ENCODE measurements at regions not wholly inside any gene's neighbourhood (a gene's known extent, or its start where the extent isn't known, plus 50 kb on each side); places are given as distances from the start of the nearest gene placed in this dataset.
A peak's percentile ranks its signal among the peaks of the same experiment; 100 is the strongest.

DNA sequence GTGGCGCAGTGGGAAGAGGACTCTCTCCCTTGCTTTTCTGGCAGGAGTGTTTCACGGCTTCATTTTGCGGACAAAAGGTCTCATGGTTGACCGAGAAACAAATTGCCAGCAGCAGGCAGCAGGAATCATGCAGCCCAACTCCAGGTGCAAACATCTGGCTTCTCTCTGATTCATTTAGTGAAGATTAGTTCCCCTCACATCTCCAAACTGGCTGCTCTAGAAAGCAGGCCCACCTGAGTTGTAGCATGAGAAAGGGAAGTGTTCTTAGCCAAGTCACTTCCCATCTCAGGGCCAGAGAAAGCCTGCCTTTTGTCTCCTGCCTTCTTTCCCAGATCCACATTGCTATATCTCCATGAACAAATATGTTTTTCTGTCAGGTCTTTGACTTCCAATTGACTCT is 120.8 kb upstream of the CCDC196 start:
- no peak overlapping the region for H3K27ac ChIP-seq (ENCODE audit: low read length)
- DNase-seq = no peak
- peaks cover 2% of the 10 kb centered on the region for H3K27me3 ChIP-seq (ENCODE audit: control insufficient read depth, insufficient read depth, low read length)
- H3K4me1 ChIP-seq (ENCODE audit: control insufficient read depth, insufficient read depth, low read length) = no peaks in the 10 kb centered on the region
- no peak overlapping the region for H3K4me3 ChIP-seq (ENCODE audit: low read length)
- 100% methylated on average over 1 of the region's 4 CpGs for WGBS (ENCODE audit: insufficient coverage, low lambda C conversion rate)
- no peaks in the 10 kb centered on the region for H3K9me3 ChIP-seq (ENCODE audit: control insufficient read depth, low read depth, low read length)
- H3K36me3 ChIP-seq (ENCODE audit: control insufficient read depth, insufficient read depth, low read length) = no peaks in the 10 kb centered on the region

DNA sequence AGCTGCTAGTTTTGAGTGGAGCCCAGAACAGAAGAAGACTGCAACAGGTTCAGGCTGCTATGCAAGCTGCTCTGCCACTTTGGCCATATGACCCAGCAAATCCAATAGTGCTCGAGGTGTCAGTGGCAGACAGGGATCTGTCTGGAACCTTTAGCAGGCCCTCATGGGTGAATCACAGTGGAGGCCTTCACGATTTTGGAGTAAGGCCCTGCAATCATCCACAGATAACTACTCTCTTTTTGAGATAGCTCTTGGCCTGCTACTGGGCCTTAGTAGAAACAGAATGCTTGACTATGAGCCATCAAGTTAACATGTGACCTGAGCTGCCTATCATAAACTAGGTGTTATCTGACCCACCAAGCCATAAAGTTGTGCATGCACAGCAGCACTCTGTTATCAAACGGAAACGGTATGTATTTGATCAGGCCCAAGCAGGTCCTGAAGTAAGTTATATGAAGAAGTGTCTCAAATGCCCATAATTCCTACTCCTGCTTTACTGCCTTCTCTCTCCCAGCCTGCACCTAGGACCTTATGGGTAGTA is 116.9 kb upstream of the CCDC196 start:
- Histone ChIP-seq H3K36me3 (ENCODE audit: control insufficient read depth, insufficient read depth, low read length) (no peaks in the 10 kb centered on the region), H3K27ac (ENCODE audit: low read length) (no peak overlapping the region), H3K4me1 (ENCODE audit: control insufficient read depth, insufficient read depth, low read length) (no peaks in the 10 kb centered on the region), H3K4me3 (ENCODE audit: low read length) (no peak overlapping the region), H3K9me3 (ENCODE audit: control insufficient read depth, low read depth, low read length) (no peaks in the 10 kb centered on the region), H3K27me3 (ENCODE audit: control insufficient read depth, insufficient read depth, low read length) (no peaks in the 10 kb centered on the region)
- WGBS (ENCODE audit: insufficient coverage, low lambda C conversion rate) = no CpG with 5 or more reads among the region's 4 CpGs
- DNase-seq = peak; percentile 56 to 84

DNA sequence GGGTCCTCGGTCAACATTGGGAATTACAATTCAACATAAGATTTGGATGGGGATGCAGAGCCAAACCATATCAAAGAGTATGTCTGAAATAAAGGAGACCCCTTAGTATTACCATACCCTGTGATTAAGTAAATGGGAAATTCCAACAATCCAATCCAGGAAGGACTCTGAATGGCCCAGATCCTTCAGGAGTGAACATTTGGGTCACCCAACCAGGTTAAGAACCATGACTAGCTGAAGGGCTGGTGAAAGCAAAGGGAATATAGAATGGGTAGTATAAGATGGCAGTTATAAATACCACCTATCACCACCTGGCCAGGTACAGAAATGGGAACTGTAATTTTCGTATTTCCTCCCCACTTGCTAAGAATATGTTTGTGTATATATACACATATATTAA is 114.4 kb upstream of the CCDC196 start:
- no peaks in the 10 kb centered on the region for H3K4me1 ChIP-seq (ENCODE audit: control insufficient read depth, insufficient read depth, low read length)
- H3K36me3 ChIP-seq (ENCODE audit: control insufficient read depth, insufficient read depth, low read length) = no peaks in the 10 kb centered on the region
- DNase-seq = no peak
- H3K4me3 ChIP-seq (ENCODE audit: low read length) = no peak overlapping the region
- H3K9me3 ChIP-seq (ENCODE audit: control insufficient read depth, low read depth, low read length) = no peaks in the 10 kb centered on the region
- no peak overlapping the region for H3K27ac ChIP-seq (ENCODE audit: low read length)
- H3K27me3 ChIP-seq (ENCODE audit: control insufficient read depth, insufficient read depth, low read length) = no peaks in the 10 kb centered on the region
- WGBS (ENCODE audit: insufficient coverage, low lambda C conversion rate) = 100% methylated on average over 1 of the region's 2 CpGs

DNA sequence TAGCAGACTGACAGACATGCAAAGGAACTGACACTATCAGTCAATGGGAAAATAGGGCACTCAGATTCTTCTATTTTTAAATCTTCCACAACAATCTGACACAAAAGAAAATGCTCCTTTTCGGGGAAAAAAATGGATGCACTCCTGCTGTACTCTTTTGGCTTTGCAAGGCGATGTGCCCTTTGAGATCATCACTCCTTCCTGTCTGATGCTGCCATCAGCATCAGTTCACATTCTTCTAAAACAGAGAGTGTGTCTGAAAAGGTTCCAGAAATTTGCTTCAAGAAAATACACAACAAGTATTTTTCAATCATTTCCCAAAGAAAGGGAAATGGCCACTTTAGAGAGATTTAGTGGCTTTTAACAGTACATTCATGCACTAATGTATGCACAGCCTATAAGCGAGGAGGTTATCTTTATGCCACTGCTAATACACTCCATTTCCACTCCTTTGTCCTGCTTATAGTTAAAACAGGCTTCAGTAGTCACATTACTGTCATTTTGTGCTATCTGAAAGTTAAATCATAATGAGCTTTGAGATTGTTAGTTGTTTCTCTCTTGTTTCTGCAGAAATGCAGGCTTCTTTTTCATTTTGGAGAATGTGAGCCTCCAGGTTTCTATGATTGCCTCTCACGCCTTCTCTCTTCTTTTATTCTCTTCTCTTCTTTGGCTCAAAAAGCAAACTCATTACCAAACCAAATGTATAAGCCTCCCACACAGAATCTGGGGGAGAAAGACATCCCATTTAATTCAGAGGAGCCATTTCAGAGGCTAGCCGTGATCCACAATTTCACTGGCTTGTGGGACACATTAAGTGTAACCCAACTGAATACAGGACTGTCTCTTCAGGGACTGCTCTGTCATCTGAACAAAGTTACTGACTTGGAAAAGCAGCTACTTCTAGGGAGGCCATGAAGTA is 110.9 kb upstream of the CCDC196 start:
- WGBS (ENCODE audit: insufficient coverage, low lambda C conversion rate) = 83% methylated on average over 1 of the region's 5 CpGs
- Histone ChIP-seq H3K9me3 (ENCODE audit: control insufficient read depth, low read depth, low read length) (no peaks in the 10 kb centered on the region), H3K4me1 (ENCODE audit: control insufficient read depth, insufficient read depth, low read length) (no peaks in the 10 kb centered on the region), H3K27me3 (ENCODE audit: control insufficient read depth, insufficient read depth, low read length) (no peaks in the 10 kb centered on the region), H3K4me3 (ENCODE audit: low read length) (no peak overlapping the region), H3K27ac (ENCODE audit: low read length) (no peak overlapping the region), H3K36me3 (ENCODE audit: control insufficient read depth, insufficient read depth, low read length) (no peaks in the 10 kb centered on the region)
- DNase-seq = no peak

DNA sequence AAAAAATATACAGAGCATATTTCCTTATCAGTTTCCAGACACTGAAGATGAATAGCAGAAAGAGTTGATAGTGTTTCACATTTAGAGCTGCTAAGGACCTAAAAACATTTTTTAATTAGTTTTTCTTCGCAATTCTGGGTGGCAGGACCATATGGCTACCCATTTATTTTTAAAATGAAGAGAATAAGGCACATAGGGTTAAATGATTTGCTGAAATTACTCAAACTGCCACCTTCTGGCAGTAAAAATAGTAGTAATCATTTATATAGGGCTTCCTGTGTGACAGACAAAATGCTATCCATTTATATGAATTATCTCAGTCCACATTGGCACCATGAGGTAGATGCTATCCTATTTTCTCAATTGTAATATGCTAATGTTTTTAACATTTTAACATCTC is 108.6 kb upstream of the CCDC196 start:
- no peak for DNase-seq
- Histone ChIP-seq H3K4me1 (ENCODE audit: control insufficient read depth, insufficient read depth, low read length) (no peaks in the 10 kb centered on the region), H3K27me3 (ENCODE audit: control insufficient read depth, insufficient read depth, low read length) (no peaks in the 10 kb centered on the region), H3K36me3 (ENCODE audit: control insufficient read depth, insufficient read depth, low read length) (no peaks in the 10 kb centered on the region), H3K4me3 (ENCODE audit: low read length) (no peak overlapping the region), H3K27ac (ENCODE audit: low read length) (no peak overlapping the region), H3K9me3 (ENCODE audit: control insufficient read depth, low read depth, low read length) (no peaks in the 10 kb centered on the region)
- no CpG with 5 or more reads among the region's 1 CpG for WGBS (ENCODE audit: insufficient coverage, low lambda C conversion rate)

DNA sequence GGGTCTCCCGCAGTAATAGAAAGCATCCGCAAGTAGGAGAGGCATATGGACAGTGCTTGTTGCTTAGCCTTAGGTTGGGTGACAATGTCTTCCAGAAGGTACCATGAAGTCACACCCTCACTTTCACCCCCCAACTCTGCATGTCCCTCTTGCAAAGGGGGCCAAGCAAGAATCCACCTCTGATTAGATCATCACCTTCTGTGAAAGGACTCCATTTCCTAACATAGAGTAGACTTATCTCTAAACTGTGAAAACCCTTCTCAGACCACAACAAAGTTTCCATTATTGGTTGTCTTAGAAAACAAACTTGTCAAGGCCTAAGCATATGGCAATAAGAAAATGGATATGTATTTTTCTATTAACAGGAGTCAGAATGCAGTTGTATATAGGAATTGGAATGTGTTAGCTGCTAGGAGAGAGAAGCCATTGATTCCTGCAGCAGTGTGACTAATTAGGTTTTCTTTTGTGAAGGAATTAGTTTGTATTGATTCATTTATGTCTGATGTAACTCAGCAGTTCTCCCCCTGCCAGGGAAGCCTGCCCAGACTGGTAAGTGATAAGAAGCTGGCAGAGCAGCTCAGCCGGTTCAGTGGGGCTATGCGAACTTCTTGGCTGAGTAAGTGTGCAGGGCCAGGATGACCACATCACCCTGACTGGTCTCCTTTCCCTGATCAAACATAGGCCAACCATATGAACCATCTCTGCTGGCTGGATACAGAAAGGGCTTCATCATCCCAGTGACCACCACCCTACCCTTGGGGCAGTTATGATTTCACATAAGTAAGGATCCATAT is 107.3 kb upstream of the CCDC196 start:
- Histone ChIP-seq H3K9me3 (ENCODE audit: control insufficient read depth, low read depth, low read length) (no peaks in the 10 kb centered on the region), H3K27ac (ENCODE audit: low read length) (no peak overlapping the region), H3K36me3 (ENCODE audit: control insufficient read depth, insufficient read depth, low read length) (no peaks in the 10 kb centered on the region), H3K4me1 (ENCODE audit: control insufficient read depth, insufficient read depth, low read length) (no peaks in the 10 kb centered on the region), H3K27me3 (ENCODE audit: control insufficient read depth, insufficient read depth, low read length) (no peaks in the 10 kb centered on the region), H3K4me3 (ENCODE audit: low read length) (no peak overlapping the region)
- WGBS (ENCODE audit: insufficient coverage, low lambda C conversion rate) = no CpG with 5 or more reads among the region's 4 CpGs
- no peak for DNase-seq

DNA sequence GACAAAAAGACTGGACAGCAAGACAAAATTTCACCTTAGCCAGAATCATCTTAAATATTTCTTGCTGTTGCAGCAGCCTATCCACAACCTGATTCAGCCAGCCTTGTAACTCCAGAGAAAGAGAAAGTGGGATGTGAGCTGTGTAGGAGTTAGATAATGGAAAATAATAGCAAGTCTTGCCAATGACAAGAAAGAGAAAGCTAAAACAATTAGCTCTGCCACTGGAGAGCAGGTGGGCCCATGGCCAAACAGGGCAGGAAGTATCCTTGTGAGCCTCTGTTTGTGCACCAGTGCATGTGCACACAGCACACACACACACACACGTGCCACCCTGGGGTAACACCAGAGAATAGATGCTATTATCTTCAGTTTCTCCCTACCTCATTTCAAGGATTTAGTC is 106.0 kb upstream of the CCDC196 start:
- H3K4me1 ChIP-seq (ENCODE audit: control insufficient read depth, insufficient read depth, low read length) = no peaks in the 10 kb centered on the region
- WGBS (ENCODE audit: insufficient coverage, low lambda C conversion rate) = no CpG with 5 or more reads among the region's 1 CpG
- H3K36me3 ChIP-seq (ENCODE audit: control insufficient read depth, insufficient read depth, low read length) = no peaks in the 10 kb centered on the region
- DNase-seq = no peak
- no peaks in the 10 kb centered on the region for H3K9me3 ChIP-seq (ENCODE audit: control insufficient read depth, low read depth, low read length)
- H3K4me3 ChIP-seq (ENCODE audit: low read length) = no peak overlapping the region
- H3K27ac ChIP-seq (ENCODE audit: low read length) = no peak overlapping the region
- no peaks in the 10 kb centered on the region for H3K27me3 ChIP-seq (ENCODE audit: control insufficient read depth, insufficient read depth, low read length)

DNA sequence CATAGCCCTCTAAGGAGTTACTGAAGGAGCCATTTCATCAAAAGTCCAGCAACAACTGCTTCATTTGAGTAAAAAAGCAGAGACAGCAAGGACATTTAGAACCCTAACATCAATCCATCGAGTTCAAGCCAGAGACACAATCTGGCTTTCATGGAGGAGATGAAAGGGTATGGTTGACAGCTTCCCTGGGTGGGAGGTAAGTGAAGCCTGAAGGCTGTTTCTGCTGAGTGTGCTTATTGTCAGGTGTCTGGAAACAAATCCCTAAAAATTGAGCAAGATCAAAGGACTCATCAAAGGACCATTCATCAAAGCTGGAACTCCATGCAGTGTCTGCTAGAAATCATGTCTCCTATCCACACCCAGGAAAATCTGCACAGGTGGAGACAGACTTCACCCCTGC is 104.4 kb upstream of the CCDC196 start:
- Histone ChIP-seq H3K27me3 (ENCODE audit: control insufficient read depth, insufficient read depth, low read length) (no peaks in the 10 kb centered on the region), H3K4me1 (ENCODE audit: control insufficient read depth, insufficient read depth, low read length) (no peaks in the 10 kb centered on the region), H3K36me3 (ENCODE audit: control insufficient read depth, insufficient read depth, low read length) (no peaks in the 10 kb centered on the region), H3K9me3 (ENCODE audit: control insufficient read depth, low read depth, low read length) (no peaks in the 10 kb centered on the region), H3K27ac (ENCODE audit: low read length) (no peak overlapping the region), H3K4me3 (ENCODE audit: low read length) (no peak overlapping the region)
- no CpG with 5 or more reads among the region's 1 CpG for WGBS (ENCODE audit: insufficient coverage, low lambda C conversion rate)
- no peak for DNase-seq

DNA sequence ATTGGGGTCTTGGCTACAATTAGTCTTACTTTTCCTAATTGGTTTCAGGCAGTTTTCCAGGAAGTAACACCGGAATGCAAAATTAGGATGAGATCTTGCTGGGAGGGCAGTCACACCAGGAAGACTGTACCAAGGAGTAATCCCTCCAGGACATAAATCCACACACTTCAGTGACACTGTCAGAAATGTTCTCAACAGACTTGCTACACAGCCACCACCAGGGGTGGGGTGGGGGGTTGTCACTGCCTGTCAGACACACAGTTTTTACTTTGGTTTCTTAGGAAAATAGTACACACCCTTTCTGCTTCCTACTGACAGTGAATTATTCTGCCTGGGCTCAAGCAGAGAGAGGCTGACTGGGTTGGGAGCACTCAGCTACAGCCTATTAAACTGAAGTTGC is 102.9 kb upstream of the CCDC196 start:
- Histone ChIP-seq H3K27ac (ENCODE audit: low read length) (no peak overlapping the region), H3K27me3 (ENCODE audit: control insufficient read depth, insufficient read depth, low read length) (no peaks in the 10 kb centered on the region), H3K4me3 (ENCODE audit: low read length) (no peak overlapping the region), H3K36me3 (ENCODE audit: control insufficient read depth, insufficient read depth, low read length) (no peaks in the 10 kb centered on the region), H3K9me3 (ENCODE audit: control insufficient read depth, low read depth, low read length) (no peaks in the 10 kb centered on the region), H3K4me1 (ENCODE audit: control insufficient read depth, insufficient read depth, low read length) (no peaks in the 10 kb centered on the region)
- peak in 1 of 2 donors; percentile 10 for DNase-seq
- 100% methylated on average over 1 of the region's 1 CpG for WGBS (ENCODE audit: insufficient coverage, low lambda C conversion rate)

DNA sequence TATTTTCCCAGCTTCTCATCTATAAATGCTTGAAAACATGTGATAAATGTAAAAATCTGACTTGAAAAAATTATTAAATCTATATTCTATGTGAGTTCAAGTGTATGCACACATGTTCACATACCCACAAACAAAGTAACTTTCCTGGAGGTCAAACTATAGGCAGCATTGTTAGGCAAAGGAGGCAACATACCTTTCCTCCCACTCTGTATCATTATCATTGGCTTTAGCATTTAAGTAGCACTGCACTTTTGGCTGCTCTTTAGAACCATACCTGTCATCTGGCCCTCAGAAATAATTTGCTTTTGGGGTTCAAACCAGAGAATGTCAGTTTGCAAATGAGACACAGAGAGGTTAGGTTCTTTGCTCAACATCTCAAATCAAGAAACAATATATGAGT is 102.4 kb upstream of the CCDC196 start:
- Histone ChIP-seq H3K4me1 (ENCODE audit: control insufficient read depth, insufficient read depth, low read length) (no peaks in the 10 kb centered on the region), H3K9me3 (ENCODE audit: control insufficient read depth, low read depth, low read length) (no peaks in the 10 kb centered on the region), H3K4me3 (ENCODE audit: low read length) (no peak overlapping the region), H3K27me3 (ENCODE audit: control insufficient read depth, insufficient read depth, low read length) (no peaks in the 10 kb centered on the region), H3K27ac (ENCODE audit: low read length) (no peak overlapping the region), H3K36me3 (ENCODE audit: control insufficient read depth, insufficient read depth, low read length) (no peaks in the 10 kb centered on the region)
- no peak for DNase-seq

All from large intestine (tissue), 3 donors.